ENCODE measurements at regions not wholly inside any gene's neighbourhood (a gene's known extent, or its start where the extent isn't known, plus 50 kb on each side); places are given as distances from the start of the nearest gene placed in this dataset.
"Not testable (repeated sequence)": the region's sequence is repeated elsewhere in the genome, so short reads cannot be mapped to it uniquely, and the experiment has no call there.

GRCh38 chr4:188596021-188596420 lies 456.8 kb downstream of the TRIML1 start:
- no peak for DNase-seq

GRCh38 chr4:188603646-188604045 lies 464.4 kb downstream of the TRIML1 start:
- no peak for DNase-seq

DNA sequence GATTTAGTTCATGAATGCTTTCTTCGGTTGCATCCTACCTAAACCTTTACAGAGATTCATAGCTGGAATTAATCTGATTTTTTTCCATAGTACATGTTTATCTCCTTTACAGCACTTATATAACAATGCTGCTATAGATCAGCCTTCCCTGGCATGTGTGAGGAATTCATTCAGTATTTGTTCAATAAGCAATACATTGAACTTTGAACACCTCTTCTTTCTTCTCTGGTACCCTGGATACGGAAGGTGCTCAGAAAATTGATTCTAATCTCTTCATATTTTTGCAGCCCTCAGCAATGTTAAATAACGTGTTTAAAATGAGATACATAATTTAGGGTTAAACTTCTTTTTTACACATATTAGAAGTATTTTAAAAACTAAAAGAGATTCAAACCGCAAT lies 467.4 kb downstream of the TRIML1 start:
- DNase-seq = no peak

DNA sequence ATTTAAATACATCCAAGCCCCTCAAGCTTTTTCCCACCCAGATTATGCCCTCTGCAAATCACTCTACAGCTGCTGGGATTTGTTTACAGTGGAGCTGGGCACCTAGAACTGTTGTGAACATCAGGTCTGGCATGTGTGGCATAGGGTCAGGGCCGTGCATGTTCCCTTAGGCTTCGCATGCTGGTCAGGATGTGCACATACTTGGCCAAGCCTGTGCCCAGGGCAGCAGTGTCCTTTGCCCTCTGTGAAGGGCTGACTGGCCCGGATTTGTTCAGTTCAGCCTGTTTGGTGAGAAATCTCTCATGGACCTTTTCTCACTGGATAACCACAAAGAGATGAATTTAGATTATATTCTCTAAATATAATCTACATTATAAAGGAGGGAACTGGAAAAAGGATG lies 471.9 kb downstream of the TRIML1 start:
- no peak for DNase-seq

- DNase-seq = no peak
Observed at GRCh38 chr4:188612659-188613058, 473.4 kb downstream of the TRIML1 start.

DNA sequence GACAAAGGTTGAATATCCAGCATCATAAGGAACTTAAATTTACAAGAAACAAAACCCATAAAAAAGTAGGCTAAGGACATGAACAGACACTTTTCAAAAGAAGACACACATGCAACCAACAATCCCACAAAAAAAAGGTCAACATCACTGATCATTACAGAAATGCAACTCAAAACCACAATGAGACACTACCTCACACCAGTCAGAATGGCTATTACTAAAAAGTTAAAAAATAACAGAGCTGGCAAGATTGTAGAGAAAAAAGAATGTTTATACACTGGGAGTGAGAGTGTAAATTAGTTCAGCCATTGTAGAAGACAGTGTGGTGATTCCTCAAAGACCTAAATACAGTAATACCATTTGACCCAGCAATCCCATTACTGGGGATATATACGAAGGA lies 474.7 kb downstream of the TRIML1 start:
- DNase-seq = no peak

DNA sequence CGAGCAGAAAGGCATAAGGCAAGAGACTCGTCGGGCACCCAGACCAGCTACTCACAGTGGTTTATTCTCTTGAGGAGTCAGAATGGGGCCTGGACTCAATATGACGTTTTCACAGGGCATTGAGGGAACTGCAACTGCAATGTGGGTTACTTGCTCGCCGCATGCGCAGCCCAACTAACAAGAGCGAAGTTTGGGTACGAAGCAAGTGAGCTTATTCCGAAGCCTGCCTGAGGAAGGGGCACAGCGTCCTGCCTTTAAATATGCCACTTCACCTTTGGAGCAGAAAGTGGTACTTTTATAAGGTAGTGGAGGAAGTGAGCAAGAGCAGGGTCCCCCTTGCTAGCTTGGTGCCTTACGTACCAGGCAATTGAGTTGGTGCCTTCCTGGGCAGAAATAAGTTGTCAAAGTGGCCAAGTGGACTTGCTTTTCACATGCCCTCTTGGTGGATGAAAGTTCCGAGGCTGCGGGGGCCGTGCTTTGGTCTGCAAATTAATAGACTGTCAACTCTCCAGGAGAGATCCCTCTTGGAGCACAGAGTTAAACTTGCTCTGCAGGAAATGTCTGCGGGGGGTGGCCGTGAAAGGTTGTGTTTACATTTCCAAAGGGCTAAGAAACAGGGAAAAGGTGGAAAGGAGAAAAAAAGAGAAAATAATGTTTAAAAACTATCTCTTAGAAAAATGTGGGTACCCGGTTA lies 480.4 kb downstream of the TRIML1 start:
- no peak for DNase-seq

- DNase-seq = no peak
Observed at GRCh38 chr4:188620608-188621007, 481.4 kb downstream of the TRIML1 start.

DNA sequence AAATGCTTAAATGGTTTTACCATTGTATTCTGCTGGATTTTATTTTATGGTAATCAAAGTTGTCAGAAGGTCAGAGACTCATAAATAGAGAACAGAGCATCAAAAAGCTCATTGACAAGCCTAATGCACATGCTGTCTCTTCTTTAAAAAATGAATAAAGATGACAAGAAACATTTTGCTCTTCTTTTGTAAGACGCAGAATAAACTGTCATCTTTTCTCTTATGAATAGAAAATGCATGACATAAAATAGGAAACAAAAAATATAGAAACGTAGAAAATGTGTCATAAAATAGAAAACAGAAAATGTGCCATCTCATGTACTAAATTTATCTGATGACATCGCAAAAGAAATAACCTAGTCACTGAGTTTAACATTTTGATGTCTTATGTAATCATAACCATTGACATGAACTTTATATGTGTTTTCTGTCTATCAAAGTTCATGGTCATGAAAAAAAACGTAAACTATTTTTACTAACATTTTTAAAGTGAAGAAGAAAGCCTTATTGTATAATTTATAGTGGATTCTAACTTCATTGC lies 484.1 kb downstream of the TRIML1 start:
- no peak for DNase-seq

DNA sequence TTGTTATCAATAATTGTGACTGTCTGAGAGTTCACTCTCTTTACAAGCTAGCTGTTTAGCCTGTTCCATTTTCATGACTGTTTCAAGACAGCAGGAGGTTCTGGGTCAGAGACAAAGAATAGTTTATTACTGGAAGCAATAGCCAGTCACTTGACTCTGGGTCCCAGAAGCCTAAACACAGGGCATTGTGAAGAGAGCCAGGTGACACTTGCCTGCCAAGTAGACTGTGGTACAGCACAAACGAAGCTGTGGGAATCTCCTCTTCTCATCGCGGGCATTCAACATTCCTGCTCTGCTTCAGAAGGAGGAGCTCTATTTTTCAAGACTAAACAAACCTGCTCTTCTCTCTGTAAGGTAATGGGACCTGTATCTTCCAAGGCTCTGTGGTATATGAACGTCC lies 485.1 kb downstream of the TRIML1 start:
- no peak for DNase-seq

DNA sequence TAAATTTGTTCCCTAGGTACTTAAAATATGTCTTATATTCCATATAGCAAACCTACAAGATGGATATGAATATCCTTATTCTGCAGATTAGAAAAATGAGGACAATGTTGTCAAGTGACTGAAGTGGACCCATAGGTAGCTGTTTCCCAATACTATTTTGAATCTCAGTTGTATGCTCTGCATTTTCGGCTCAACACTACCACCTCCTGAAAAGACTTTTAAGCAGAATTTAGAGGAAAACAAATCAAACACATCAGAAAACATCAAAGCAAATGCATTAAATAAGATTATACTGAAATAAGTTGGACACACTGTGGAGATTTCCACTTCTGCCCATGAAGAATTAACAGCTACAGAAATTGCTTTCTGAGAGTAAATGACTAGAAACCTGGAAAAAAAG lies 488.7 kb downstream of the TRIML1 start:
- no peak for DNase-seq

DNA sequence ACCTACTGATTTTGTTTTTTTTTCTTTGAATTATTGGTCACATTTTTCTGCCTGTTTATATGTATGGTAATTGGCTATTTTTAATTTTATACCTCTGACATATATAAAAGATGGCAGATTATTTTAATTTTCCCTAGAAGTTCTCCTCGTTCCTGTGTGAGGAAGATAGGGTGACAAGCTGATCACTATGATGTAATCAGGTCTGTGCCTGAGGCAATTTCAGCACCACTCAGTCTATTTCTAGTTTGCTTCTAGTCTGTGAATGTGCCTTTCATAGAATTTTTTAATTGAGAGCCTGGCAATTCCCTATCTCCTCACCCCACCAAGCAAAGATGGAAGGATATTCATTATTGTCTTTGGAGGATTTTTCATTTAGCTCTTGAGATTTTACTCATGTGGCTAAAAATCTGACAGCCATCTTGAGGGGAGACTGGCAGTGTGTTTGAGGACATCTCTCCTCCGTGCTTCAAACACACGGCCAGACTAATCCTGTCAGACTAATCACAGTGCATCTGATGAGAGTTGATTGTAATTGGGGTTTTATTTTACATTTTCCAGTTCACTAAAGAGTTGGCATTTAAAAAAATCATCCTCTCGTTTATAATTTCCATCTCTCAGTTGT lies 500.3 kb downstream of the TRIML1 start:
- no peak for DNase-seq

DNA sequence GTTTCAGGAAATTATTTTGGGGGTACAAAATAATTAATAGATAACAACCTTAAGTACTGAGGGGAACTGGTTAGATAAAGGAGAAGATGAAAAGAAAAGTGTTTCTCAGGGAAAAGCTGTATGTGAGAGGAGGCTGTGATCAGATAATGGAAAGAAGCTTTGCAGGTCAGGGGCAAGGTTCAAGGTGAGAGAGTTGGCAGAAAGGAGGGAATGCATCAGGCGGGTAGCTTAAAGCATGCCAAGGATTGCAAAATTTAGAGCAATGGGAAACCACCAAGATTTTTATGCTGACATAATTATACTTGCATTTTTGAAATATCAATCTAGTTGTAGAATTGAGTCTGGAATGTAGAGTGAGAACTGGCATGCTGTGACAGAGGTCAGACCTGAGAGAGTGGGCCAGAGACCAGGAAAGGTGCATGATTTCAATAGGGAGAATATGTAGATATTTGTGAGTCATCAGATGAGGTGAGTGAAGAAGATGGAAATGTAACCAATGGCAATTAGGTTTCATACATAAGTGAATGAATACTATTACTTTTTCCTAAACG lies 508.7 kb downstream of the TRIML1 start:
- DNase-seq = no peak

- no peak for DNase-seq
Observed at GRCh38 chr4:188649635-188650034, 510.4 kb downstream of the TRIML1 start.

DNA sequence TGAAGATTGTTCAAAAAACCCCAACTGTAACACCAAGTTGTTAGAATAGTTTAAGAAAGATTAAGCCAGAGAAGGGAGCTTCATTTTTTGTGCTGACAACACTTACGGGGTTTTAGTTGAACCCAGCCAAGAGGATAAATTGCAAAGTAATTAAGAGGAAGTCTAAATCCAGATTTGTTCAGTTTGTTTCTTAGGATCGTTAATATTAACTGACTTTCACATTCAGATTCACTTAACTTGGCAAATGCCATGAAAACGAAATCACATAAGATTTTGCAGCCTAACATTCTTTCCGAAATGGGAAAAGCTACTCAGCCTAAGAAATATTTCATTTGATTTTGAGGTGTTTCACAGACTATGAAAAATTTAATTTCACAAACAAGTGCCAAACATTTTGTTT lies 511.3 kb downstream of the TRIML1 start:
- DNase-seq = no peak

- no peak for DNase-seq
Observed at GRCh38 chr4:188657365-188657764, 518.1 kb downstream of the TRIML1 start.

DNA sequence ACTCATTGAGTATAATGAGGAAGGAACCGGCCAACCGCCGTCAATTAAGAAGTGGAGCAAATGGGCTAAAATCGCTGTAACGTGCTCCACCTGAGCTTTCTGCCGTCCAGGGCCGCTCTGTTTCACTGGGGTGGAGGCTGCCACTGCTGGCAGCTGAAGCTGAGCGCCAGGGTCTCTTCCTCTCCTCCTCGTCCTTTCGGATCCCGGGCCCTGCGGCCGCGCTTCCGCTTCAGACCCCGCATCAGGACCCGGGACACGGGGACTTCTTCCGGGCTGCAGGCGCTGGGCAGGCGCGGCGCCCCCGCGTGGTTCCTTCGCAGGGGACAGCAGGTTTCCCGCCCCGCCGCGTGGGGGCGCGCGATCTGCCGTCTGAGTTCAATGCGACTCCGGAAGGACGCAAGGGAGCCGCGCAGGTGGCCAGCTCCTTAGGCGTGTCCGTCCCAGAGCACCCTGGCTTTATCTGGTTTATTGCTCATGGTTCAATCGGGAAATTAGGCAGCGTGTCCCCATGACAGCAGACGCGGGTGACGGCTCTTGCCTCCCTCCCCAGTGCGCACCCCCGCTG lies 519.8 kb downstream of the TRIML1 start:
- DNase-seq = no peak

DNA sequence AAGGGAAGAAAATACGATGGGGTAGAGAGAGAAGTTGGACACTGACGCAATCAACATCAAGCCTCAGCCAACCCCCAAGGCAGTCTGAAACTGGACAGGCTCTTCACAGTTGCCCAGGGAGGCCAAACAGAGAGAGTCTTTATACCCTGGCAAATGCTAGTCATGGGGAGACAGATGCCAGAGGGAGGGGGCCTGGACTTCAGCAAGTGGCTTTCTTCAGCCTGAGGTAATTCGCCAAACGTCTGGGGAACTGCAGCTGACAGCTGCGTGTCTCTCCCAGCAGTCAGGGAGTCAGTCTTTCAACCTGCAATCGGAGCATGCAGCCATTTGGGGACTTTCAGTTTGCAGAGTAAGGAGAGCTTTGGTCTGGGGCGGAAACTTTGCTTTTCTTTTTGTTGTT lies 521.6 kb downstream of the TRIML1 start:
- DNase-seq = no peak

- no peak for DNase-seq
Observed at GRCh38 chr4:188661502-188661901, 522.3 kb downstream of the TRIML1 start.

- no peak for DNase-seq
Observed at GRCh38 chr4:188663369-188663768, 524.1 kb downstream of the TRIML1 start.

GRCh38 chr4:188665491-188666457 lies 526.5 kb downstream of the TRIML1 start:
- DNase-seq = no peak

DNA sequence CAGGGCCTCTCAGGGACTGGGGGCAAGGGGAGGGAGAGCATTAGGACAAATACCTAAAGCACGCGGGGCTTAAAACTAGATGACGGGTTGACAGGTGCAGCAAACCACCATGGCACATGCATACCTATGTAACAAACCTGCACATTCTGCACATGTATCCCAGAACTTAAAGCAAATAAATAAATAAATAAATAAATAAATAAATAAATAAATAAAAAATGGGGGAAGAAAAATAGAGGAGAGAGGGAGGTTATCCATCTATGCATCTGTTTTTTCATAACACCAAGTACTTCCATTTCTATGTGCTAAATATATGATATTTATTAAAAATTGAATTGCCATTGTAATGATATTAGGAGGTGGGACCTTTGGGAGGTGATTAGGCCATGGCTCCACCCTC lies 539.5 kb downstream of the TRIML1 start:
- not testable (repeated sequence) for DNase-seq
